ENCODE measurements at regions not wholly inside any gene's neighbourhood (a gene's known extent, or its start where the extent isn't known, plus 50 kb on each side); places are given as distances from the start of the nearest gene placed in this dataset.

GRCh38 chr2:12396699-12397098, 320.0 kb upstream of the TRIB2 start:
- DNase-seq: no peak

GRCh38 chr2:12397854-12398253, 318.9 kb upstream of the TRIB2 start:
- DNase-seq: no peak

GRCh38 chr2:12399240-12399639, 317.5 kb upstream of the TRIB2 start:
- DNase-seq: no peak

- DNase-seq: no peak
These were observed 316.2 kb upstream of the TRIB2 start for GRCh38 chr2:12400543-12400942.

- DNase-seq: no peak
These were observed 314.1 kb upstream of the TRIB2 start for GRCh38 chr2:12402440-12403139.

GRCh38 chr2:12404497-12404896, 312.2 kb upstream of the TRIB2 start:
- DNase-seq: no peak

GRCh38 chr2:12407160-12407559, 309.6 kb upstream of the TRIB2 start:
- no peak for DNase-seq

- DNase-seq: no peak
These were observed 303.8 kb upstream of the TRIB2 start for GRCh38 chr2:12412898-12413305.

GRCh38 chr2:12415536-12415935, 301.2 kb upstream of the TRIB2 start:
- no peak for DNase-seq

GRCh38 chr2:12416600-12416999, 300.1 kb upstream of the TRIB2 start:
- DNase-seq: no peak

GRCh38 chr2:12417786-12418185, 298.9 kb upstream of the TRIB2 start:
- no peak for DNase-seq

GRCh38 chr2:12419803-12420202, 296.9 kb upstream of the TRIB2 start:
- no peak for DNase-seq

- no peak for DNase-seq
These were observed 295.7 kb upstream of the TRIB2 start for GRCh38 chr2:12421046-12421445.

- no peak for DNase-seq
These were observed 292.5 kb upstream of the TRIB2 start for GRCh38 chr2:12424219-12424618.

GRCh38 chr2:12424809-12425208, 291.9 kb upstream of the TRIB2 start:
- no peak for DNase-seq

GRCh38 chr2:12428324-12428723, 288.4 kb upstream of the TRIB2 start:
- DNase-seq: no peak

GRCh38 chr2:12428786-12429185, 287.9 kb upstream of the TRIB2 start:
- no peak for DNase-seq

- DNase-seq: no peak
These were observed 286.8 kb upstream of the TRIB2 start for GRCh38 chr2:12429779-12430406.

- no peak for DNase-seq
These were observed 286.2 kb upstream of the TRIB2 start for GRCh38 chr2:12430407-12431133.

GRCh38 chr2:12432985-12433625, 283.6 kb upstream of the TRIB2 start:
- DNase-seq: no peak

GRCh38 chr2:12433626-12433990, 283.1 kb upstream of the TRIB2 start:
- DNase-seq: no peak

GRCh38 chr2:12434630-12435098, 282.1 kb upstream of the TRIB2 start:
- DNase-seq: no peak

GRCh38 chr2:12435430-12436222, 281.1 kb upstream of the TRIB2 start:
- no peak for DNase-seq

Data from DMS79 (cell line).